ENCODE measurements at regions not wholly inside any gene's neighbourhood (a gene's known extent, or its start where the extent isn't known, plus 50 kb on each side); places are given as distances from the start of the nearest gene placed in this dataset.

DNA sequence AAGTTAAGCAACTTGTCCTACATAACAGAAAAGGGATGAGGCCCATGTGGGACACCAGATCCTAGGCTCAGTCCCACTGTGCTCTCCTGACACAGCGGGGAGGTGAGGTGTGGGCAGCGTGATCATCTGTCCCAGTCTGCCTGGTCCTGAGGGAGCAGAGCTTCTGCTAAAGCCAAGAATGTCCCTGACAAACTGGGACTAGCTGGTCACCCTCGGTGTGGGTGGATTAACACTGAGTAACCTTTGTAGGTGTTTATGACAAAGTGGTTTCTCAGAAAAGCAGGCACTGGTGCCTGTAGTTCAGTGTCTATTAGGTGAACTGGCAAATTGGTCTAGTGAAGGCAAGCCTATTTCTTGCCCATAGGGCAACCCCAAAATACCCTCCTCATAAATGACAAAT, 127.8 kb upstream of the HABP2 start:
- POLR2A ChIA-PET = no interaction called here
- H3K36me3 ChIP-seq (ENCODE audit: control insufficient read depth in 2 of 2, insufficient read depth in 1 of 2, low read length in 2 of 2) = no peaks in the 10 kb centered on the region
- H3K27ac ChIP-seq (ENCODE audit: extremely low read depth, low read depth, low read length) = no peak overlapping the region; the same call in 1 of the 2 replicates
- TF ChIP-seq PRDM10 (tag by site-specific recombination; IDR thresholded peaks at IDR 0.05) (no peak), ZFHX2 (tag by site-specific recombination; conservative IDR thresholded peaks at IDR 0.05) (peak; percentile 62), ZNF311 (tag by site-specific recombination; IDR thresholded peaks at IDR 0.05; ENCODE audit: borderline replicate concordance) (no peak), ZBTB49 (tag by site-specific recombination; IDR thresholded peaks at IDR 0.05; ENCODE audit: low read depth) (no peak), ZNF26 (tag by site-specific recombination; IDR thresholded peaks at IDR 0.05) (no peak), EGR2 (tag by site-specific recombination; IDR thresholded peaks at IDR 0.05; ENCODE audit: low read depth) (peak; percentile 45; the same call in 1 of the 2 replicates), SP7 (tag by site-specific recombination; IDR thresholded peaks at IDR 0.05) (no peak), WT1 (tag by site-specific recombination; IDR thresholded peaks at IDR 0.05) (no peak), ZNF18 (tag by site-specific recombination; IDR thresholded peaks at IDR 0.05) (no peak), ZNF449 (tag by site-specific recombination; IDR thresholded peaks at IDR 0.05) (no peak), ZSCAN16 (tag by site-specific recombination; IDR thresholded peaks at IDR 0.05) (no peak)
- TF ChIP-seq, protein P1, sequence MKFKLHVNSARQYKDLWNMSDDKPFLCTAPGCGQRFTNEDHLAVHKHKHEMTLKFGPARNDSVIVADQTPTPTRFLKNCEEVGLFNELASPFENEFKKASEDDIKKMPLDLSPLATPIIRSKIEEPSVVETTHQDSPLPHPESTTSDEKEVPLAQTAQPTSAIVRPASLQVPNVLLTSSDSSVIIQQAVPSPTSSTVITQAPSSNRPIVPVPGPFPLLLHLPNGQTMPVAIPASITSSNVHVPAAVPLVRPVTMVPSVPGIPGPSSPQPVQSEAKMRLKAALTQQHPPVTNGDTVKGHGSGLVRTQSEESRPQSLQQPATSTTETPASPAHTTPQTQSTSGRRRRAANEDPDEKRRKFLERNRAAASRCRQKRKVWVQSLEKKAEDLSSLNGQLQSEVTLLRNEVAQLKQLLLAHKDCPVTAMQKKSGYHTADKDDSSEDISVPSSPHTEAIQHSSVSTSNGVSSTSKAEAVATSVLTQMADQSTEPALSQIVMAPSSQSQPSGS (tag by site-specific recombination; IDR thresholded peaks at IDR 0.05; ENCODE audit: low read depth) = no peak
- H3K4me3 ChIP-seq (ENCODE audit: low read depth, low read length) = no peak overlapping the region
- H3K9me3 ChIP-seq (ENCODE audit: control insufficient read depth, insufficient read depth, low read depth, low read length) = no peaks in the 10 kb centered on the region
- CTCF ChIA-PET = interaction anchor here (0.6 to 2.4 kb wide), 3 partner anchors 29 to 1313 kb away, joined by 3 to 9 read pairs (median 3); no protein-coding TSS in a partner anchor
- peaks cover 14% of the 10 kb centered on the region for H3K4me1 ChIP-seq (ENCODE audit: control insufficient read depth, insufficient read depth, low read length)

All from HEK293 (cell line).